Peyer's patch (tissue), 4 donors: ENCODE measurements at regions not wholly inside any gene's neighbourhood (a gene's known extent, or its start where the extent isn't known, plus 50 kb on each side); places are given as distances from the start of the nearest gene placed in this dataset.

ENCODE experiments used
- DNase-seq, 3 donors: peaks; one replicate each; pipeline ENCODE4 v3.0.0-alpha.2; 2017 to 2019
- H3K27ac ChIP-seq, 4 donors: fragments of 200-600 bp; sonication (generic); one replicate each; pipeline ENCODE4 v1.5.1; 2016 to 2019
- H3K27me3 ChIP-seq, 2 donors: fragments of 200-600 bp; sonication (generic); one replicate each; pipeline ENCODE4 v1.5.1; 2019
- H3K36me3 ChIP-seq, 3 donors: fragments of 200-600 bp; sonication (generic); one replicate each; pipeline ENCODE4 v1.5.1; 2016 to 2019
- H3K4me1 ChIP-seq, 4 donors: fragments of 200-600 bp; sonication (generic); one replicate each; pipeline ENCODE4 v1.5.1; 2016 to 2019
- H3K4me3 ChIP-seq, 4 donors: fragments of 200-600 bp; sonication (generic); 1 replicate in 3 of 4; 2 replicates in 1 of 4; pipeline ENCODE4 v1.5.1; 2016 to 2019; ENCODE audit warnings: mild to moderate bottlenecking in 1 of 4
- H3K9me3 ChIP-seq, 4 donors: fragments of 200-600 bp; sonication (generic); one replicate each; pipeline ENCODE4 v1.5.1; 2016 to 2019; ENCODE audit warnings: mild to moderate bottlenecking in 1 of 4
- POLR2A ChIP-seq, 2 donors: fragments of 450-650 bp; IDR thresholded peaks; one replicate each; pipeline ENCODE4 v1.5.1; 2017; ENCODE audit warnings: antibody characterized with exemption in 2 of 2, mild to moderate bottlenecking in 2 of 2, moderate library complexity in 2 of 2
- TF ChIP-seq, protein P1 (sequence below), 6 experiments: fragments of 450-650 bp in 4 of 6; fragments of 200-600 bp in 2 of 6; sonication (generic) in 1 of 6; IDR thresholded peaks; one replicate each; pipeline ENCODE4 v1.5.1; 2017 to 2019; ENCODE audit warnings: antibody characterized with exemption in 6 of 6, mild to moderate bottlenecking in 3 of 6, moderate library complexity in 1 of 6

DNA sequence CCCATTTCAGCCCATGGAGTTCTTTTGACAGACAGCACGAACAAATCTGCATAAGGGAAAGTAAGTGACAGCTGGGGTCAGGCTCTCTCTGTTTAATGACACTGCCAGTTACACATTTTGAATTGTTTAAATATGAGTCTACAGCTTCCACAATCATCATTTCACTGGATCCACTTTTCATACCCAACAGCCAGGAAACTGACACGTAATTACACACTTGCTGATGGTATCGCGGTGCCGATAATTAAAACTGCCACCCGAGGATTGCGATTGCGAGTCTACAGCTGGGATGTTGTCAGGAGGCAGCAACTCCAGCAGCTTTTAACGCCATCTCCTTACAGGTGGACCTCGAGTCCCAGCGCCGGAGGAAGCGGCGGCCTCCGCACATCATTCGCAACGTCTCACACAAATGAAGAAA, 230.8 kb upstream of the MGMT start:
- no peaks in the 10 kb centered on the region for H3K9me3 ChIP-seq
- no peaks in the 10 kb centered on the region for H3K27me3 ChIP-seq
- no peak overlapping the region for H3K4me3 ChIP-seq
- H3K27ac ChIP-seq = no peak overlapping the region
- H3K4me1 ChIP-seq = no peaks in the 10 kb centered on the region
- no peak for DNase-seq
- no peaks in the 10 kb centered on the region for H3K36me3 ChIP-seq
- TF ChIP-seq, protein P1, sequence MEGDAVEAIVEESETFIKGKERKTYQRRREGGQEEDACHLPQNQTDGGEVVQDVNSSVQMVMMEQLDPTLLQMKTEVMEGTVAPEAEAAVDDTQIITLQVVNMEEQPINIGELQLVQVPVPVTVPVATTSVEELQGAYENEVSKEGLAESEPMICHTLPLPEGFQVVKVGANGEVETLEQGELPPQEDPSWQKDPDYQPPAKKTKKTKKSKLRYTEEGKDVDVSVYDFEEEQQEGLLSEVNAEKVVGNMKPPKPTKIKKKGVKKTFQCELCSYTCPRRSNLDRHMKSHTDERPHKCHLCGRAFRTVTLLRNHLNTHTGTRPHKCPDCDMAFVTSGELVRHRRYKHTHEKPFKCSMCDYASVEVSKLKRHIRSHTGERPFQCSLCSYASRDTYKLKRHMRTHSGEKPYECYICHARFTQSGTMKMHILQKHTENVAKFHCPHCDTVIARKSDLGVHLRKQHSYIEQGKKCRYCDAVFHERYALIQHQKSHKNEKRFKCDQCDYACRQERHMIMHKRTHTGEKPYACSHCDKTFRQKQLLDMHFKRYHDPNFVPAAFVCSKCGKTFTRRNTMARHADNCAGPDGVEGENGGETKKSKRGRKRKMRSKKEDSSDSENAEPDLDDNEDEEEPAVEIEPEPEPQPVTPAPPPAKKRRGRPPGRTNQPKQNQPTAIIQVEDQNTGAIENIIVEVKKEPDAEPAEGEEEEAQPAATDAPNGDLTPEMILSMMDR (IDR thresholded peaks at IDR 0.05) = no peak

GRCh38 chr10:129241461-129241860, 225.6 kb upstream of the MGMT start:
- no peaks in the 10 kb centered on the region for H3K36me3 ChIP-seq
- H3K9me3 ChIP-seq = no peaks in the 10 kb centered on the region
- no peak overlapping the region for H3K4me3 ChIP-seq
- no peak for DNase-seq
- no peaks in the 10 kb centered on the region for H3K27me3 ChIP-seq
- H3K4me1 ChIP-seq = no peaks in the 10 kb centered on the region
- TF ChIP-seq POLR2A (IDR thresholded peaks at IDR 0.05) = no peak
- TF ChIP-seq, protein P1 (IDR thresholded peaks at IDR 0.05) = no peak
- H3K27ac ChIP-seq = no peak overlapping the region

- Histone ChIP-seq H3K9me3 (no peaks in the 10 kb centered on the region), H3K4me3 (no peak overlapping the region), H3K27me3 (no peaks in the 10 kb centered on the region), H3K4me1 (no peaks in the 10 kb centered on the region), H3K36me3 (no peaks in the 10 kb centered on the region), H3K27ac (no peak overlapping the region)
- DNase-seq = no peak
- TF ChIP-seq POLR2A (IDR thresholded peaks at IDR 0.05) = no peak
- TF ChIP-seq, protein P1 (IDR thresholded peaks at IDR 0.05) = no peak
These were observed 222.7 kb upstream of the MGMT start for GRCh38 chr10:129244298-129244697.

- no peaks in the 10 kb centered on the region for H3K36me3 ChIP-seq
- H3K27ac ChIP-seq = no peak overlapping the region
- no peaks in the 10 kb centered on the region for H3K27me3 ChIP-seq
- DNase-seq = no peak
- H3K4me3 ChIP-seq = no peak overlapping the region
- no peaks in the 10 kb centered on the region for H3K9me3 ChIP-seq
- no peaks in the 10 kb centered on the region for H3K4me1 ChIP-seq
- TF ChIP-seq, protein P1 (IDR thresholded peaks at IDR 0.05) = no peak
- TF ChIP-seq POLR2A (IDR thresholded peaks at IDR 0.05) = no peak
These were observed 222.3 kb upstream of the MGMT start for GRCh38 chr10:129244757-129245156.

DNA sequence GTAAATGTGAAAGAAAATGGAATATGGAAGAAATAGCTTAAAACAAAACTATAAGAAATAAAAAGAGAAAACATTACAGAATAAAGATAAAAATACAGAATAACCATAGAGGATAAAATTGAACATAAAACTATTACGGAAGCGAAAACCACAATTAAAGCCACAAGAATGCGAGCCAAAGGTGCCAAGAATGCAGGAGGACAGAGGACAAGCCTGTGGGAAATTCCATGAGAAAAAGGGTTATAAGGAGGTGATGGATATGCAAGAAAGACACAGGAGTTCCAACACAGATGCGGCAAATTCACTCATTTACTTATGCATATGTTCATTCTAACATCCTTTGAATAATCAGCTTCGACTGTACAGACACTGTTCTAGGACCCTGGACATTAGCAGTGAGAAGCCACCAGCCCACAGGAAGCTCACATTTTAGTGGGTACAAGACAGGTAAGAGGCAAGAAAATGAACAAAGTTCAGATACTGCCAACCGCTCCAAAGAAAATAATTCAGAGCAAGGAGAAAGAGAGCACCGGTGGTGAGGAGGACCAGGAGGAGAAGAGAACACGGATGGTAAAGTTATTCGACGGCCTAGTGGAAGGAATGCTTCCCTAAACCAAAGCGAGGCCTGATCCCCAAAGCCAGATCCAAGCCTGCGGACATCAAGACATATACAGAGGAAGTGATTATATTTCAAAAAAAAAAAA, 213.7 kb upstream of the MGMT start:
- H3K4me1 ChIP-seq = no peaks in the 10 kb centered on the region

More for the DNA sequence above, 213.7 kb upstream of the MGMT start:
- Histone ChIP-seq H3K27me3 (no peaks in the 10 kb centered on the region), H3K36me3 (no peaks in the 10 kb centered on the region), H3K4me3 (no peak overlapping the region), H3K27ac (no peak overlapping the region), H3K9me3 (no peaks in the 10 kb centered on the region)
- TF ChIP-seq, protein P1 (IDR thresholded peaks at IDR 0.05) = no peak
- TF ChIP-seq POLR2A (IDR thresholded peaks at IDR 0.05) = no peak
- no peak for DNase-seq
